ENCODE measurements at regions not wholly inside any gene's neighbourhood (a gene's known extent, or its start where the extent isn't known, plus 50 kb on each side); places are given as distances from the start of the nearest gene placed in this dataset.

DNA sequence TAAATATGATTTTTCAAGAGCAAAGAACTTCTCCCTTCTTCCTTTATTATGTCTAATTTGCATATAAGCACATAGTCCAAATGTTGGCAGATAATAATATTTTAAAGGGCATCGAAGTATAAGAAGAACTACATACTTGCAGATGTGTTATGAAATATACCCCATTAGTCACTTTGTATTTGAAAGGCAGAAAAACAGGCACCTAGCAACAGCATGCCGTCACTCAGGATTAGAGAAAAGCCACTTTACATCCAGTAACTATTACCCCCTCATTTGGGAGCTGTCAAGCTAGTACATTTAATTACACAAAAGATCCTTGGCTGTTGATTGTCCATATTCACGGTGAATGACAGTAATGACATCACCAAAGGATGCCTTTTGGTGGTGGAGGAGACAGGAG is 99.3 kb upstream of the ARMC2 start:
- Mint-ChIP-seq H3K4me3 (ENCODE audit: unreplicated experiment) (no peak overlapping the region), H3K27me3 (ENCODE audit: insufficient read depth, unreplicated experiment) (no peaks in the 10 kb centered on the region), H3K36me3 (ENCODE audit: insufficient read depth, unreplicated experiment) (no peaks in the 10 kb centered on the region), H3K27ac (ENCODE audit: low read depth, unreplicated experiment) (no peak overlapping the region), H3K9me3 (ENCODE audit: unreplicated experiment) (no peaks in the 10 kb centered on the region), H3K4me1 (ENCODE audit: insufficient read depth, unreplicated experiment) (peaks cover 11% of the 10 kb centered on the region)
- TF ChIP-seq, protein P1, sequence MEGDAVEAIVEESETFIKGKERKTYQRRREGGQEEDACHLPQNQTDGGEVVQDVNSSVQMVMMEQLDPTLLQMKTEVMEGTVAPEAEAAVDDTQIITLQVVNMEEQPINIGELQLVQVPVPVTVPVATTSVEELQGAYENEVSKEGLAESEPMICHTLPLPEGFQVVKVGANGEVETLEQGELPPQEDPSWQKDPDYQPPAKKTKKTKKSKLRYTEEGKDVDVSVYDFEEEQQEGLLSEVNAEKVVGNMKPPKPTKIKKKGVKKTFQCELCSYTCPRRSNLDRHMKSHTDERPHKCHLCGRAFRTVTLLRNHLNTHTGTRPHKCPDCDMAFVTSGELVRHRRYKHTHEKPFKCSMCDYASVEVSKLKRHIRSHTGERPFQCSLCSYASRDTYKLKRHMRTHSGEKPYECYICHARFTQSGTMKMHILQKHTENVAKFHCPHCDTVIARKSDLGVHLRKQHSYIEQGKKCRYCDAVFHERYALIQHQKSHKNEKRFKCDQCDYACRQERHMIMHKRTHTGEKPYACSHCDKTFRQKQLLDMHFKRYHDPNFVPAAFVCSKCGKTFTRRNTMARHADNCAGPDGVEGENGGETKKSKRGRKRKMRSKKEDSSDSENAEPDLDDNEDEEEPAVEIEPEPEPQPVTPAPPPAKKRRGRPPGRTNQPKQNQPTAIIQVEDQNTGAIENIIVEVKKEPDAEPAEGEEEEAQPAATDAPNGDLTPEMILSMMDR (IDR thresholded peaks at IDR 0.05; ENCODE audit: unreplicated experiment) = no peak
- ChIA-PET POLR2A (interaction anchor here (1.2 kb wide), 1 partner anchor 191 kb away, joined by 3 read pairs; no protein-coding TSS in a partner anchor), CTCF (interaction anchor here (0.6 kb wide), 2 partner anchors 191 to 268 kb away, joined by 3 read pairs; no protein-coding TSS in a partner anchor)
- BruUV-seq (replicated peaks) = no TSS peak
- peak; percentile 30 for DNase-seq (ENCODE audit: unreplicated experiment)
- intact Hi-C loops (cut with micrococcal nuclease) = no loop called here

DNA sequence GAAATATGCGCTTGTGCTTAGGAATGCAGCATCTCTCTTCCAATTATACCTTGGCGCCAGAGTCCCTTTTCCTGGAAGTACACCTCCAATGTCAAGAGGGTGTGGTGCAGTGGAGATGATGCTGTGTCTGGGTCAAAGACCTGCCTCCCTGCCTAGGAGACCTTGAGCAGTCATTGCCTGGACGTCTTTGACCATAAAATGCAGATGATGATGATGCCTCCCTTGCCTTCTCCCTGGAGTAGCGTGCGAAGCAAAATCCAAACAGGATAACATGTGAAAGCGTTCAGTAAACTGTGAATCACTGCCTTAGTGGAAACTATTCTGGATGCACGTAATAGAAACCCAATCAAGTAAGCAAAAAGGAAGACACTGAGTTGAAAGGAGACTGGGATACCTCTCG is 97.4 kb upstream of the ARMC2 start:
- CTCF ChIA-PET = no interaction called here

DNA sequence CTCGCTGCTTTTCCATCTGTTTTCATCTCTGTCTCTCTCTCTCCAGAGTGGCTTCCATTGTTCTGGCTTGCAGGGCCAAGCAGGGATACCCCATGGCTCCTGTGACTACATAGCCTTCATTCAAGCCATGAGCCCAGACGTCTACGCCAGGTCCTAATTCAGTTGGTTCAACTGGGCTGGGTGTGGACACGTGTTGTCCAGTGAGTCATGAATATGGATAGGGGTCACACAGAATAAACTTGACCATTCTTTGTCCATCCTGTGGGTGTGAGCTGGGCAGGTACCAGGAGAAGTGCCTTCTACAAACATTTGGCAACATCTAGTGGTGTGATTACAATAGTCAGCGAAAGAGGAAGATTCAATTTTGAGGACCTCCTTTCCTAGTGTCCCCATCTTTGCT is 96.9 kb upstream of the ARMC2 start:
- Mint-ChIP-seq H3K27me3 (ENCODE audit: insufficient read depth, unreplicated experiment) (no peaks in the 10 kb centered on the region), H3K4me3 (ENCODE audit: unreplicated experiment) (no peak overlapping the region), H3K4me1 (ENCODE audit: insufficient read depth, unreplicated experiment) (peaks cover 7% of the 10 kb centered on the region), H3K9me3 (ENCODE audit: unreplicated experiment) (no peaks in the 10 kb centered on the region), H3K36me3 (ENCODE audit: insufficient read depth, unreplicated experiment) (no peaks in the 10 kb centered on the region), H3K27ac (ENCODE audit: low read depth, unreplicated experiment) (no peak overlapping the region)
- TF ChIP-seq, protein P1 (IDR thresholded peaks at IDR 0.05; ENCODE audit: unreplicated experiment) = no peak
- DNase-seq (ENCODE audit: unreplicated experiment) = no peak
- intact Hi-C loops (cut with micrococcal nuclease) = no loop called here
- CTCF ChIA-PET = interaction anchor here (0.9 kb wide), 1 partner anchor 209 kb away, joined by 3 read pairs; no protein-coding TSS in a partner anchor
- POLR2A ChIA-PET = no interaction called here
- BruUV-seq (replicated peaks) = no TSS peak

More for the DNA sequence above, 97.4 kb upstream of the ARMC2 start:
- Mint-ChIP-seq H3K9me3 (ENCODE audit: unreplicated experiment) (no peaks in the 10 kb centered on the region), H3K27me3 (ENCODE audit: insufficient read depth, unreplicated experiment) (no peaks in the 10 kb centered on the region), H3K36me3 (ENCODE audit: insufficient read depth, unreplicated experiment) (no peaks in the 10 kb centered on the region), H3K4me1 (ENCODE audit: insufficient read depth, unreplicated experiment) (peaks cover 11% of the 10 kb centered on the region), H3K4me3 (ENCODE audit: unreplicated experiment) (no peak overlapping the region), H3K27ac (ENCODE audit: low read depth, unreplicated experiment) (no peak overlapping the region)
- TF ChIP-seq, protein P1 (IDR thresholded peaks at IDR 0.05; ENCODE audit: unreplicated experiment) = no peak
- intact Hi-C loops (cut with micrococcal nuclease) = no loop called here
- no TSS peak for BruUV-seq (replicated peaks)
- DNase-seq (ENCODE audit: unreplicated experiment) = no peak
- POLR2A ChIA-PET = no interaction called here

DNA sequence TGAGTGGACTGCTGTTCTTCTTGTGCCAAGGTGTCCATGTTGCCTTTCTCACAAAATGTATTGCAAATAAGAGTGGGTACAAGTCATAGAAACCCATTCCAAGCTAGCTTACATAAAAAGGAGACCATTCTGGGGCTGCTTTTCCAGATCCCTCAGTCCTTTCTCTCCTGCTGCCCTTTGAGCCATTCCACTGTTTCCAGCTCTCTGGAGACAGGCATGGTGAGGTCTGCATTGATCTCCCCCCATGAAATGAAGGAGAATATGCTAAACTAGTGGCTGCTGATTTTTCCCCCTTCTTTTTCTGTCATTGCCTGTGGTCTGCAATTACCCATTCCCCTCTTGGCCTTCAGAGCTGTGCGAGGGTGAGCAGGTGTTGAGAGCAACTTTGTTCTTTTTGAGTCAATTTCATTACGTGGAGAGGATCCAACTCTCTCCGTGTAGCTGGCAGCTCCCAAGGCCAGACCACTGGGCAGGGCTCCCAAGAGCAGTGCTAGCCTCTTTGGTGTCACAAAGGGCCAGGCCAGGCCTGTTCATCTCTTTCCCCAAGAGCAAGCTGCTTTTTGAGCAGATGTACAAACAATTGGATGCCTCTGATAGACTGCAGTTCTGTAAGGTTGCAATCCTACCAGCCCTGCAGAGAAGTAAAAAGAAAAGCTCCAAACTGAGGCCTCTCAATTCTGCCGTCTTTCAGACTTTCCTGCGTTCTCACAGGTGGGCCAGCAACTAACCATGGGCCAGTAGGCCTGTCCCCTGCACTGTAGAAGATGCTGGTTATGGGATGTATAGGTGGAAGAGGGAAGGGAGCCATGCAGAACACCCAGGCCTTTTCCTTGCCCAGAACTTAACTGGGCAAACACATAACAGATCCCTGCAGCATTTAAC is 96.1 kb upstream of the ARMC2 start:
- TF ChIP-seq, protein P1 (IDR thresholded peaks at IDR 0.05; ENCODE audit: unreplicated experiment) = no peak
- no peak for DNase-seq (ENCODE audit: unreplicated experiment)
- H3K36me3 Mint-ChIP-seq (ENCODE audit: insufficient read depth, unreplicated experiment) = no peaks in the 10 kb centered on the region
- ChIA-PET CTCF (interaction anchor here (0.6 to 1.4 kb wide), 4 partner anchors 30 to 224 kb away, joined by 3 to 4 read pairs (median 4); no protein-coding TSS in a partner anchor), POLR2A (interaction anchor here (0.5 kb wide), 1 partner anchor 184 kb away, joined by 3 read pairs; no protein-coding TSS in a partner anchor)
- H3K9me3 Mint-ChIP-seq (ENCODE audit: unreplicated experiment) = no peaks in the 10 kb centered on the region
- no TSS peak for BruUV-seq (replicated peaks)
- intact Hi-C loops (cut with micrococcal nuclease) = no loop called here
- H3K27me3 Mint-ChIP-seq (ENCODE audit: insufficient read depth, unreplicated experiment) = no peaks in the 10 kb centered on the region
- H3K27ac Mint-ChIP-seq (ENCODE audit: low read depth, unreplicated experiment) = no peak overlapping the region
- no peak overlapping the region for H3K4me3 Mint-ChIP-seq (ENCODE audit: unreplicated experiment)
- no peaks in the 10 kb centered on the region for H3K4me1 Mint-ChIP-seq (ENCODE audit: insufficient read depth, unreplicated experiment)

Measured in MCF 10A (cell line).